ENCODE measurements at regions not wholly inside any gene's neighbourhood (a gene's known extent, or its start where the extent isn't known, plus 50 kb on each side); places are given as distances from the start of the nearest gene placed in this dataset.
A peak's percentile ranks its signal among the peaks of the same experiment; 100 is the strongest.
"Not testable (repeated sequence)": the region's sequence is repeated elsewhere in the genome, so short reads cannot be mapped to it uniquely, and the experiment has no call there.

- DNase-seq, result not testable (repeated sequence)
Observed at GRCh38 chr6:67462725-67463124, 1172.4 kb upstream of the ADGRB3 start.

DNA sequence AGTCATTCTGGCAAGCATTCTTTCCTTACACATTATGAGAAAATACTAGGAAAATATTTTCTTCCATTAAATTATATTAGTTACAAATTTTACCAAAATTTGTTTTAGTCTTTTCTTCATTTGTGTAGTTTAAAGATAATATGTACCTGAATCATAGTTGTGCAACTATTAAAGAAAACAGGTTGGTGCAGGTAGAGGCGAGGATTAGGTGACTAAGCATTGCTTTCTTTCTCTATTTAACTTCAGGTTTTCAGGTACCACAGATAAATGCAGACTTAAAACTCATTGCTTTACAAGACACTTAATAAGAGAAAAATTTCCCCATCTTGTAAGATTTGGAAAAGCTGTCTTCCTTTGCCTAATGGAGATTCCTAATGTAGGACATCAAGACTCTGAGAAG lies 1175.5 kb upstream of the ADGRB3 start:
- DNase-seq, result no peak

DNA sequence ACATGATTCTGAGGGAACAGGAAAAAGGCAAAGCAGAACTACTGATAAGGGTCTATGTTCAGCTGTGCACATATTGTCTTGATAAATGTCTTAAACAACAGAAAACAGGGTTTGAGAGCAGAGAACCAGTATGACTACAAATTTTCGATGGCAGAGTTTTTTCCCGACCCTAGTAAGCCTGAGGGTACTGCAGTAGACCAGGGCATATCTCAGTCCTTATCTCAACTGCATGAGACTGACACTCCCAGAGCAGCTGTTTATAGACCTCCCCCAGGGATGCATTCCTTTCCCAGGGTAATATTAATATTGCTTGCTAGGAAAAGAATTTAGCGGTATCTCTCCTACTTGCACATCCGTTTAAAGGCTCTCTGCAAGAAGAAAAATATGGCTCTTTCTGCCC lies 1176.8 kb upstream of the ADGRB3 start:
- no peak for DNase-seq

- no peak for DNase-seq
Observed at GRCh38 chr6:67451874-67452273, 1183.2 kb upstream of the ADGRB3 start.

DNA sequence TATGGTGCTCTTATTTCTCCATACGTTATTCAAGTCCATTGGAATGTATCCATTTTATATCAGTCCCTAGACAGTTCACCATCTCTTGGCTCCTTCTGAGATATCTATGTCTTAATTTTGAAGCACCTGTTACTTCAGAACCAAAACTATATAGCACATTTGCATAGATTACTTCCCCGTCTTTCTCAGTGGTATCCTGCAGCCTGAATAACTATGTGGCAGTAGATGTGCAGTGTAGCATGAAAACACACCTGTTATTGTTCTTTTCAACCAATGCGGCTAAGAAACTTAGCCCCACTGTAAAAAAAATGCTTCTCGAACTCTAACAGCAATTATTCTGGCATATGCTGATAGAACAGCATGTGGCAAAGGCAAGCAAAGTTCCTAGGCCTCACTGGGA lies 1184.4 kb upstream of the ADGRB3 start:
- DNase-seq, result no peak

DNA sequence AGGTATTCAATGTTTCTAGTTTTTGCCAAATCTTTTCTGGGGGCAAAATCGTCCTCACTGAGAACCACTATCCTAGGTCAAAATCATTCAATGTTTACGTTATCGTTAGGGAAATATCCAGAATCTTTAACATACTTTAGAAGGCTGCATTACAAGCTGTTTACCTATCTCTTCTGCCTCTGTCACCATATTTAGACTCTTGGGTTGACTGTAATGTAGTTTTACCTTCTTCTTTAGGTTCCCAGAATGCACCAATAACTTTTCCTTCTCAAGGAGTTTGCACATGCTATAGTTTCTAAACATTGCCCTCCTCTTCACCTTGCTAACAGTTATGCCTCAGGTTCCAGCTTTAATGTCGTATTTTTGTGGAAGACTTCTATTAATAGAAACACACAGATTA lies 1185.5 kb upstream of the ADGRB3 start:
- DNase-seq, result no peak

- DNase-seq, result no peak
Observed at GRCh38 chr6:67433124-67433523, 1202.0 kb upstream of the ADGRB3 start.

DNA sequence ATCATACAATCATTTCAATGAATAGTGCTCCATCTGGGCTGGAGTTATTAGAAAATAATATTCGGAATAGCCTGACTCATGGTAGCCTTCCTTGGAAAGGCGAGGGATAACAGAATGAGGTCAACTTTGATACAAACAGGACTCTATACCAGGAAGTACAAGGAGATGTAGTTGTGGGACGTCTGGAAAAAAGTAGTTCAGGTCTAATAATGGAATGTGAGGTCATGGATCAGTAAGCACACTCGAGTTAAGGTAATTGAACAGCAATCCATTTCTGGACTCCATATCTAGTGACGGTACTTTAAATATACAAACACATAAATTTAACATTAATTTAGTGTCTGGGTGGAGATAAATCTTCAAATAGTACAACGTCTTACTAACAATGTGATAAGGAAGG lies 1204.0 kb upstream of the ADGRB3 start:
- DNase-seq, result no peak

- not testable (repeated sequence) for DNase-seq
Observed at GRCh38 chr6:67426686-67427085, 1208.4 kb upstream of the ADGRB3 start.

- DNase-seq, result no peak
Observed at GRCh38 chr6:67412035-67412434, 1223.0 kb upstream of the ADGRB3 start.

- no peak for DNase-seq
Observed at GRCh38 chr6:67411036-67411435, 1224.0 kb upstream of the ADGRB3 start.

GRCh38 chr6:67394254-67394653 lies 1240.8 kb upstream of the ADGRB3 start:
- no peak for DNase-seq

DNA sequence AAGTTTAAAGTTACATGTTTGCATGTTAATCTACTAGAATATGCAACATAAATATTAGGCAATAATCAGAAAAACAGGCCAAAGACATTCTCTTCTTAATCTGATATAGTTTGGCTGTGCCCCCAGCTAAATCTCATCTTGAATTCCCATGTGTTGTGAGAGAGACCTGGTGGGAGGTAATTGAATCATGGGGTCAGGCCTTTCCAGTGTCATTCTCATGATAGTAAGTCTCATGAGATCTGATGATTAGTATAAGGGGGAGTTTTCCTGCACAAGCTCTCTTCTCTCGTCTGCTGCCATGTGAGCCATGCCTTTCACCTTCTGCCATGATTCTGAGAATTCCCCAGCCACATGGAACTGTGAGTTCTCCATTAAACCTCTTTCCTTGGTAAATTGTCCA lies 1241.7 kb upstream of the ADGRB3 start:
- no peak for DNase-seq

- DNase-seq, result no peak
Observed at GRCh38 chr6:67391955-67392354, 1243.1 kb upstream of the ADGRB3 start.

GRCh38 chr6:67369679-67370078 lies 1265.4 kb upstream of the ADGRB3 start:
- DNase-seq, result no peak

DNA sequence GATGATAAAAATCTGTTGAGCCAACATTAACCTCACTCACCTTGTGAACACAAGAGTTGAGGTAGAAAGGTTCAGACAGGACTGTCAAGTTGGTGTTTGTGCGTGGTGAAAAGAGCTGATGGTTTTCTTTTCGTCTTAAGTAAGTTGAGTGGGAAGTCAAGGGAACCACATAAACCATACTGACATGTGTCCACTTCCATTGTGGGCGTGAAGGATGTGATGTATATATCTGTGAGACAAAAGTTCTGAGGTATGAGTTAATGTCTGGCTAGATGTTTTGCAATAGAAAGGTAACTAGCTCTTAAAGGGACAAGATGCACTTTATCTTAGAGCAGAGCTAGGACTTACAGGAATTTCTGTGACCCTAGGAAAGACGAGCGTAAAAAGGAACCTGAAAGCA lies 1272.1 kb upstream of the ADGRB3 start:
- DNase-seq, result no peak

DNA sequence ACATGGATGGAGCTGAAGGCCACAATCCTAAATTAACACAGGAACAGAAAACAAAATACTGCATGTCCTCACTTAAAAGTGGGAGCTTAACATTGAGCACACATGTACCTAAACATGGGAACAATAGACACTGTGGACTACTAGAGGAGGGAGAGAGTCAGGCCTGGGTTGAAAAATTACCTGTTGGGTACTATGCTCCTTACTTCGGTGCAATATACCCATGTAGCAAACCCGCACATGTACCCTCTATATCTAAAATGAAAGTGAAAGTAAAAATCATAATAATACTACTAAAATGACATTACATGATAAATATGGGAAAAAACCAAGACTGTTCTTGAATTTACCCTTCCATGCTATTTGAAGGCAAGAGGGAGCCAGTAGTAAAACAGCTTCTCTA lies 1273.8 kb upstream of the ADGRB3 start:
- DNase-seq, result no peak

GRCh38 chr6:67358241-67358640 lies 1276.8 kb upstream of the ADGRB3 start:
- DNase-seq, result no peak

- DNase-seq, result no peak
Observed at GRCh38 chr6:67353861-67354260, 1281.2 kb upstream of the ADGRB3 start.

- no peak for DNase-seq
Observed at GRCh38 chr6:67352717-67353116, 1282.4 kb upstream of the ADGRB3 start.

DNA sequence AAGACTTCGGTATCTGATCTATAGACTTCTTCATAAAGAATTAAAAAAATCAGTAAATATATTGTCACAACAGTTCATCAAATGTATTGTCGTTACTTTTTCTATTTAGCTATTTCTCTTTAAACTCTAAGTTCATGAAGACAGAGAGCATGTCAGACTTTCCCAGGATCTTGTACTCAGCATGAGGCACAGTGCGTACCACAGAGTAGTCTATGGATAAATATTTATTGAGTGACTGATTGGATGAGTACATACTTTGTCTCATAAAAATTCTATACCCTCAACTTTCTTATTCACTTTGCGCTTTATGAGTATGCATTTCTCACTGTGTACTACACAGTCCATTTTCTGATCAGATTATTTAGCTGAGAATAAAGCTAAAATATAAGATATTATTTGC lies 1284.4 kb upstream of the ADGRB3 start:
- DNase-seq, result no peak

- peak; percentile 59 for DNase-seq
Observed at GRCh38 chr6:67345946-67346345, 1289.1 kb upstream of the ADGRB3 start.

DNA sequence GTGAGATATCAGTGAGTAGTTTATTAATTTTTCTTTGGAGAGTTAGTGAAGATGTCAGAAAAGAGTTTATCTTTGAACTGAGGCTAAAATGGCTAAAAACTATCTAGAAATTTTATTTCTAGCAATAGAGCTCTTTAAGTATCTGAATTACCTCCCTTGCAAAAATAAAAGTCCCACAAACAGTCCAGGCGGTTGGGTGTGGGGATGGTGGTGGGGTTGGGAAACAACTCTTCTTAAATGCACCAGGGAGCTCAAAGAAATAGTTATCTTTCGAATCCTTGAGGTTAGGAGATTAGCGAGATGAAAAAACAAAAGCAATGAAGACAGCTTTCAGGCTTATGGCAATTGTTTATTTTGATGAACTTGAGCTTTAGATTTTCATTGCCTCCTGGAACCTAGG lies 1299.1 kb upstream of the ADGRB3 start:
- DNase-seq, result no peak

GRCh38 chr6:67331304-67331703 lies 1303.8 kb upstream of the ADGRB3 start:
- DNase-seq, result no peak

- no peak for DNase-seq
Observed at GRCh38 chr6:67328269-67328668, 1306.8 kb upstream of the ADGRB3 start.

DNA sequence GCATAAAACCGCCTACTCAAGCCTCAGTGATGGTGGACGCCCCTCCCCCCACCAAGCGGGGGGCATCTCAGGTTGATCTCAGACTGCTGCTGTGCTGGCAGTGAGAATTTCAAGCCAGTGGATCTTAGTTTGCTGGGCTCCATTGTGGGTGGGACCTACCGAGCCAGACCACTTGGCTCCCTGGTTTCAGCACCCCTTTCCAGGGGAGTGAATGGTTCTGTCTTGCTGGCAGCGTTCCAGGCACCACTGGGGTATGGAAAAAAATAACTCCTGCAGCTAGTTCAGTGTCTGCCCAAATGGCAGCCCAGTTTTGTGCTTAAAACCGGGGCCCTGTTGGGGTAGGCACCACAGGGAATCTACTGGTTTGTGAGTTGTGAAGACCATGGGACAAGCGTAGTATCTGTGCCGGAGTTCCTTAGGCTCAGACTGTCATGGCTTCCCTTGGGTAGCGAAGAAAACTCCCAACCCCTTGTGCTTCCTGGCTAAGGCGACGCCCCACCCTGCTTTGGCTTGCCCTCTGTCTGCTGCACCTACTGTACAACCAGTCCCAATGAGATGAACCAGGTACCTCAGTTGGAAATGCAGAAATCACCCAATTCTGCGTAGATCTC lies 1334.5 kb upstream of the ADGRB3 start:
- DNase-seq, result no peak
